ENCODE measurements at regions not wholly inside any gene's neighbourhood (a gene's known extent, or its start where the extent isn't known, plus 50 kb on each side); places are given as distances from the start of the nearest gene placed in this dataset.

- no peak overlapping the region for H3K27ac Mint-ChIP-seq (ENCODE audit: low read depth, unreplicated experiment)
- no peak for DNase-seq (ENCODE audit: unreplicated experiment)
- no peaks in the 10 kb centered on the region for H3K36me3 Mint-ChIP-seq (ENCODE audit: insufficient read depth, unreplicated experiment)
- H3K4me1 Mint-ChIP-seq (ENCODE audit: insufficient read depth, unreplicated experiment): peaks cover 10% of the 10 kb centered on the region
- ChIA-PET CTCF (interaction anchor here (0.7 kb wide), 1 partner anchor 300 kb away, joined by 4 read pairs; no protein-coding TSS in a partner anchor), POLR2A (no interaction called here)
- intact Hi-C loops (cut with micrococcal nuclease): no loop called here
- H3K27me3 Mint-ChIP-seq (ENCODE audit: insufficient read depth, unreplicated experiment): no peaks in the 10 kb centered on the region
- no peak overlapping the region for H3K4me3 Mint-ChIP-seq (ENCODE audit: unreplicated experiment)
- TF ChIP-seq CTCF (IDR thresholded peaks at IDR 0.05; ENCODE audit: unreplicated experiment): no peak
- no peaks in the 10 kb centered on the region for H3K9me3 Mint-ChIP-seq (ENCODE audit: unreplicated experiment)
- no TSS peak for BruUV-seq (replicated peaks)
Measured at GRCh38 chr21:17979763-17980162, 160.6 kb upstream of the C21orf91 start.

- intact Hi-C loops (cut with micrococcal nuclease): no loop called here
- TF ChIP-seq CTCF (IDR thresholded peaks at IDR 0.05; ENCODE audit: unreplicated experiment): no peak
- no peaks in the 10 kb centered on the region for H3K36me3 Mint-ChIP-seq (ENCODE audit: insufficient read depth, unreplicated experiment)
- H3K4me1 Mint-ChIP-seq (ENCODE audit: insufficient read depth, unreplicated experiment): peaks cover 10% of the 10 kb centered on the region
- no TSS peak for BruUV-seq (replicated peaks)
- H3K9me3 Mint-ChIP-seq (ENCODE audit: unreplicated experiment): no peaks in the 10 kb centered on the region
- no peak overlapping the region for H3K4me3 Mint-ChIP-seq (ENCODE audit: unreplicated experiment)
- ChIA-PET POLR2A (no interaction called here), CTCF (no interaction called here)
- no peaks in the 10 kb centered on the region for H3K27me3 Mint-ChIP-seq (ENCODE audit: insufficient read depth, unreplicated experiment)
- no peak overlapping the region for H3K27ac Mint-ChIP-seq (ENCODE audit: low read depth, unreplicated experiment)
- DNase-seq (ENCODE audit: unreplicated experiment): no peak
Measured at GRCh38 chr21:17978895-17979294, 159.7 kb upstream of the C21orf91 start.

GRCh38 chr21:17976691-17977090 is 157.5 kb upstream of the C21orf91 start:
- BruUV-seq (replicated peaks): no TSS peak
- no peak for TF ChIP-seq CTCF (IDR thresholded peaks at IDR 0.05; ENCODE audit: unreplicated experiment)

GRCh38 chr21:17976139-17976538 is 157.0 kb upstream of the C21orf91 start:
- no peak for TF ChIP-seq CTCF (IDR thresholded peaks at IDR 0.05; ENCODE audit: unreplicated experiment)
- intact Hi-C loops (cut with micrococcal nuclease): no loop called here
- no peaks in the 10 kb centered on the region for H3K27me3 Mint-ChIP-seq (ENCODE audit: insufficient read depth, unreplicated experiment)
- no TSS peak for BruUV-seq (replicated peaks)
- no peak overlapping the region for H3K4me3 Mint-ChIP-seq (ENCODE audit: unreplicated experiment)
- no peaks in the 10 kb centered on the region for H3K9me3 Mint-ChIP-seq (ENCODE audit: unreplicated experiment)
- peaks cover 10% of the 10 kb centered on the region for H3K4me1 Mint-ChIP-seq (ENCODE audit: insufficient read depth, unreplicated experiment)
- POLR2A ChIA-PET: interaction anchor here (0.7 kb wide), 1 partner anchor 23 kb away, joined by 3 read pairs; no protein-coding TSS in a partner anchor
- no peak overlapping the region for H3K27ac Mint-ChIP-seq (ENCODE audit: low read depth, unreplicated experiment)
- no peak for DNase-seq (ENCODE audit: unreplicated experiment)
- CTCF ChIA-PET: interaction anchor here (0.6 kb wide), 1 partner anchor 47 kb away, joined by 3 read pairs; no protein-coding TSS in a partner anchor
- no peaks in the 10 kb centered on the region for H3K36me3 Mint-ChIP-seq (ENCODE audit: insufficient read depth, unreplicated experiment)

More at GRCh38 chr21:17976691-17977090, 157.5 kb upstream of the C21orf91 start:
- H3K27me3 Mint-ChIP-seq (ENCODE audit: insufficient read depth, unreplicated experiment): no peaks in the 10 kb centered on the region
- no peaks in the 10 kb centered on the region for H3K9me3 Mint-ChIP-seq (ENCODE audit: unreplicated experiment)
- CTCF ChIA-PET: interaction anchor here (0.6 to 0.7 kb wide), 2 partner anchors 14 to 48 kb away, joined by 3 to 4 read pairs; no protein-coding TSS in a partner anchor
- H3K27ac Mint-ChIP-seq (ENCODE audit: low read depth, unreplicated experiment): no peak overlapping the region
- DNase-seq (ENCODE audit: unreplicated experiment): peak; percentile 7
- no peaks in the 10 kb centered on the region for H3K36me3 Mint-ChIP-seq (ENCODE audit: insufficient read depth, unreplicated experiment)
- intact Hi-C loops (cut with micrococcal nuclease): no loop called here
- H3K4me3 Mint-ChIP-seq (ENCODE audit: unreplicated experiment): no peak overlapping the region
- peaks cover 10% of the 10 kb centered on the region for H3K4me1 Mint-ChIP-seq (ENCODE audit: insufficient read depth, unreplicated experiment)
- POLR2A ChIA-PET: interaction anchor here (0.7 kb wide), 1 partner anchor 22 kb away, joined by 3 read pairs; no protein-coding TSS in a partner anchor
